ENCODE measurements at regions not wholly inside any gene's neighbourhood (a gene's known extent, or its start where the extent isn't known, plus 50 kb on each side); places are given as distances from the start of the nearest gene placed in this dataset.

DNA sequence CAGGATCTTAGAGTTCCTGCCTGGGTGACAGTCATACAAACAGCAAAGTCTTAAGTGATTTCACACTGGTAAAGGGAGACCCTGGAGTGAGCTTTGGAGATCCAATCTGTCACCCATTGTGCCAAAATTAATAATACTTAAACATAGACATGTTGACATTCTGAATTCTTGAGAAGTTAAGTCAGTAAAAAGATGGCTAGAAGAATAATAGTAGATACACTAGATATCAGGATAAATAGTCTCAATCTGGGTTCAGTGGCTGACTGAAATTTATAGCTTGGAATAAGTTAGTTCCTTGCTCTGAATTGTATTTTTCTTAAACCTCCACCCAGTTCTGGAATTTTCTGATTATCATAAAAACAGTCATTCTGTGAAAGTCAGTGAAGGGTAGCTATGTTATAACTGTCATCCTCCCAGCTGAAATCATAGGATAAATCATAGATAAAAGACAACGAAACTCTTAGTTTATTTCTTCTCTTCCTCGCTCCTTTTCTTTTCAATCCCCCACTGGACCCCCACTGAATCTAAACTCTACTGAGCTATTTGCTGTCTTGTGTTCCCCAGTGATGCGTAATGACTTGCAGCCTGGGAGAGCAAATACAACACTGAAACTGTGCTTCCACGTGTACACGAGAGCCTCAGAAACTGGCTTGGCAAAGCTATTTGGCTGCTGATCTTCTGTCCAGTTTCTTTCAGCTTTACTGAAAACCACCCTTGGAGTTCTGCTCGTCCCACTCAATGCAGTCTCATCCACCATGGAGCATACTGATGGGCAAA is 175.4 kb upstream of the TP63 start:
- no peak for DNase-seq

DNA sequence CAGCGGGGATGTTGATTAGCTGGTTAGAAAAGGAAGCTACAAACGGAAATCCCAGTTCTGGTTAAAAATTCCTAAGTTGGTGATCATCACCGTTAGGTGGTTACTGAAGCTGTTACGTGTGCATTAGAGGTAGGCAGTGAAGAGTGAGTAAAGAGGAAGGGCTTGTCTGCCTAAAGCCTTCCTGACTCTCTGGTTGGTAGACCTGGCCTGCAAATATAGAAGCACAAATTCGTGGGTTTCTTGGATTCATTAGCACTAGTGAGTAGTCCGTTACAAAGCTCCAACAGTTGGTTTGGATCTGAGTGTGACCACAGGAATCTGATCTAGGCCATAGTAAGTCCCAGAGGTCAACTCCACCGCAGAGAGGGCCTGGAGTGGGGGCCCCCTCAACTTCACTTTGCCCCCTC is 174.0 kb upstream of the TP63 start:
- no peak for DNase-seq

DNA sequence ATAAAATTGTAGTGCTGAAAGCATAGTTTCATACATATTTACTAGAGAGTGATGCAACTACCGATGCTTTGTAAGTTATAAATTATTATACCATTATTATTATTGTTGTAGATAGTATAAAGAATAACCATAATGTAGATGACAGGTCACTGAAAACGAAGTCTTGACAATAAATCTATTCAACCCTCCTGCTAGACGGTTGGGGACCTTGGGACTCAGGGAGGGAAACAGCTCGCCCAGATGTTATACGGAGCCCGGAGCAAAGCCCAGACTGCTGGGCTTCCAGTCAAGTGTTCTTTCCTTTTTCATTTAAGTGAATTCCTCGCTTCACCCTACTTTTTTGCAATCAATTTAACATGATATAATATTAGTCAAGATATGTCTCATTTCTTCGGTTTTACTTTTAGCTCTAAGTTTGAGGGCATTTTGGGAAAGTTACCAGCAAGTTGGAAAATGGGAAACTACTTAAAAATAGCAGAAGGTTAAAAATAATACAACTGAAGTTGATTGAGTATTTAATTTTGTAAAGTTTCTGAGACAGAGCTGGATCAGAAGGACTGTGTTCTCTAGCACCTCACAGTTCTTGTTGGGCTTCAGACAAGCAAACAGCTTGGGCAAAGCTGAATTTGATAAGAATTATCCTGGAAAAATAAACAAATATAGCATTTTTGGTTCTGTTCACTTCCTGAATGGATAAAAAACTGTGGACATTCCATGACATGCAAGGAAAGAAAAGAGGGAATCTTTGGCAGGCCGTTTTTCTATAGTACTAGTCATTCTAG is 173.4 kb upstream of the TP63 start:
- no peak for DNase-seq

DNA sequence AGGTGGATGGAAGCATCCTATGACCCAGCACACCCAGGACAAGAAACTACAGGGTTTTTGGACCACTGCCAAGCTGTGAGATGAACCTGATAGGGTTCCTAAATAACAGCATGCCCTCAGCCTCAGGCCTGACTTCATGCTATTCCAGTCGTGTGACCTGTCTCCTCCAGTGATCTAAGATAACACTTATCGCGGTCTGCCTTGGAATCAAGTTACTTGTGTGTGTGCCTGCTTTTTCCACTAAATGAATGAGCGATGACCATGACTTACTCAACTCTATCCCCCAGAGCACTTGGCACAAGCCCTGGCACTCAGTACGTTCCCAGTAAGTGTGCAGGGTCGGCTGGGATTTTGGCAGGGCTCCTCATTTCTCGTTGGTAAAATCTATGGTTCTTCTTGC is 172.7 kb upstream of the TP63 start:
- peak; percentile 39 for DNase-seq

DNA sequence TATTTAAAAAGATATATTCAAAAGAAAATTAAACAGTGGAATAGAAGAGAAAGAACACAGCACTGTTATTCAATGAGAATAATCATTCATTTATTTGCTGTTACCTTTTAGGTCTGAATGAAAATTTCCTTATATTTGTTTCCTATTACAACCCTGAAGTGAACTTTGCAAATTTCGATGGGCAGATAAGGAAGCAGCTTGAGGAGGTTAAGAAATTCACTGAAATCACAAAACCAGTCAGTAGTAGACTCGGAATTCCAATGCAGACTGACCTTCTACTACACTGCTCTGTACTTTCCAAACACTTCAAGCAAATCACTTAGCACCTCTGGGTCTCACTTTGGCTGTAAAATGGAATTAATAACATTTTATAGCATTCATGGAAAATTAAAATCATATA is 172.0 kb upstream of the TP63 start:
- no peak for DNase-seq

DNA sequence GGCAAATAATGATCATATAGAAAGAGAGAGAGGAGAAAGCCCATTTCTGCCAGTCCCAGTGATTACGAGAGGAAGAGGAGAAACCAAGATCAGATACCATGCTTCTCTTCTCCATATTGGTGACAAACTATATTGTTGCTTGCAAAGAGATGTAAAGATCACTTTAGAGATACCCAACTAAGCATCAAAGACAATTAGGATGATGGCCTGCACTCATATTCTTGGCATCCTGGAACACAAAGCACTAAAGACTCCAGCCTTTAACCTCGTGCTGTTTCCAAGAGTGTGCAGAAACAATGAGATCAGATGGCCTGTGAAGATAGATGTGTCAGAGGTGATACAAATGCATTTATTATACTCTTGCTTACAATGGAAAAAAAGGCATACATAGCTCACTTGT is 170.7 kb upstream of the TP63 start:
- DNase-seq, result peak; percentile 22

DNA sequence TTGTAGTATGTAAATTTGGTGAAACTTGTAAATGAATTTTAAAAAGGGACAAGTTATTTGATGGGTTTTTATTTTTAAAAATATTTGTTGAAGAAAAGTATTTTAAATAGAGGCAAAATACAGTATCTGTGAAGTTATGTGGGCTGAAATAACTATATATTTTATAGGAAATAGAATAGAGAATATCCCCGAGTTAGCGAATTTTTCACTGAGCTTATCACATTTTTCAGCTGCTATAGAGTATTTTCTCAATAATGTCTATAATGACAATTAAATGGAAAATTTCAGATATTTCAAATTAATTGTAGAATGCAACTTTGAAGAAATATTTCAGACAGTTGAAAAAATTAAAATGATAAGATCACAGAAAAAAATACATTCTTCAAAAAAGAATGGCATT is 166.4 kb upstream of the TP63 start:
- no peak for DNase-seq

DNA sequence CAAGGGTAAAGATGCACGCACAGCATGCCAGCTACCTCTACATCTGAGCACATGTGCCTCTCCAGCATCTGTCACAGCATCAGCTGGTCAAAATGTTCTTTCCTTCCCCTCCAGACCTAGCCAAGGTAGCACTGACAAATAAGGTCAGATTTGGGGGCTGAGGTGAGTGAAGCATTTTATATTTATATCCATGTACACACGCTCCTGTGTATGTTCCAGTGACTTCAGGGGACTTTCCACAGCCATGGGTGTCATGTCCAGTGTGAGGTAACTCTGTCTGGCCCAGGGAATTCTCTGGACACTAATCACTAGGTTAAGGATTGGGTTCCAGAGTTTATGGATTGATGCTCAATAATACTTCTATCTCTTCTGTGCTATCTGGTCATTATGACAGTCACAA is 165.2 kb upstream of the TP63 start:
- DNase-seq, result no peak

DNA sequence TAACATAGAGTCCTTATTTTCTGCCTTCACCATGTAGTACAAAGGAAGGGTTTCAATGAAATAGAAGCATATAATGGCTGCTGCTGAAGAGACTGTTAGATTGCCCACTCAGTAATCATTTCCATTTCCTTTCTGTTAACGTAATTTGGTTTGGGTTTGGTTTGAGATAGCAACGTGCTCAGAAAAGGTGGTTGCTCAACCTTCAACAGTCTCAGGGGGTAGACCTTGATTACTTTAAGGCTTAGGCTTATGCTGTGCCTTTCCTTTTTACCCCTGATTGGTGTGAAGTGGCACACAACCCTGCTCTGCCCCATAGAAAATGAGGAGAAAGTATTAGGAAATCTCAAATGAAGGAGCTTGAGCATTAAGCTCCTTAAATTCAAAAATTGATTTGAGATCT is 163.7 kb upstream of the TP63 start:
- no peak for DNase-seq

DNA sequence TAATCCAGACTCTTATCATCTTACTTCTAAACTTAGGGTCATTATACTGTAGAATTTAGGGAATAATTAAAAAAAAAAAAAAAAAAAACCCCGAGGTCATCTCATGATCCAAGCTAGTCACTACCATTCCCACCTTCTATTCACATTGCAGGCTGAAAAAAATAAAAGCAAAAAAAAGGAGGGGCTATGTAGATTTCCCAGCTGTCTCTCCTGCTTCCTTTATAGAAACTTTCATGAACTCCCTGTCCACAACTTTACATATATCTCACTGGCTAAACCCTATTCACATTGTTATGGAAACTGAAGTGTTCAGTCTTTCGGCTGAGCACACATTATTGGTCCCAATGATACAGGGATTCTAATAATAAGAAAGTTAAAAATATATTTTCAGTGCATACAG is 156.2 kb upstream of the TP63 start:
- no peak for DNase-seq

DNA sequence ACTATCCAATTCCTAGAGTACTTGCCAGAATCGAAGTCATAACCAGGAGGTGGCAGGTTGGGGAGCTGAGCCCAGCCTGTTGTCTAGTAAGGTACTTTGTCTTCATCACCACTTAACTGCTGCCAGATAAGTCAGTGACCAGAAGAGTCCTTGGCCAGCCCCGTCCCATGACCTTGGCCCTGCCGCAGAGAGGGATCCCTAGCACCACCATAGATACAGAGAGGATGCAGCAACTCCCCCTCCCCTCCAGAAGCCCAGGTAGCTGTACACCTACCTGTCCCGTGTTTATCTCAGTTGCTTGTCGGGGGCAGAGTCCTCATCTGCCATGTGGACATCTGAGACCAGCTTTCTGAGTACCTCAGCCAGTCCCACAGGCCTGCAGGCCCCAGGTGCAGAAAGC is 153.6 kb upstream of the TP63 start:
- no peak for DNase-seq

DNA sequence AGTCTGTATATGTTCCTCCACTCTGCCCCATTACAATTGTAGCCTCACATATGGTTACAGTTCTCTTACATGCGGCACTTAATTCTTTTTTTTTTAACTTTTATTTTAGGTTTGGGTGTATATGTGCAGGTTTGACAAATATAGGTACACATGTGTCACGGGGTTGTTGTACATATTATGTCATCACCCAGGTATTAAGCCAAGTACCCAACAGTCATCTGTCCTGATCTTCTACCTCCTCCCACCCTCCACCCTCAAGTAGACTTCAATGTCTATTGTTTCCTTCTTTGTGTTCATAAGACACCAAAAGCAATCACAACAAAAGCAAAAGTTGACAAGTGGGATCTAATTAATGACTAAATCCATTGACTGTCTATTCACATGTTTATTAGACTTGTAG is 144.6 kb upstream of the TP63 start:
- no peak for DNase-seq

DNA sequence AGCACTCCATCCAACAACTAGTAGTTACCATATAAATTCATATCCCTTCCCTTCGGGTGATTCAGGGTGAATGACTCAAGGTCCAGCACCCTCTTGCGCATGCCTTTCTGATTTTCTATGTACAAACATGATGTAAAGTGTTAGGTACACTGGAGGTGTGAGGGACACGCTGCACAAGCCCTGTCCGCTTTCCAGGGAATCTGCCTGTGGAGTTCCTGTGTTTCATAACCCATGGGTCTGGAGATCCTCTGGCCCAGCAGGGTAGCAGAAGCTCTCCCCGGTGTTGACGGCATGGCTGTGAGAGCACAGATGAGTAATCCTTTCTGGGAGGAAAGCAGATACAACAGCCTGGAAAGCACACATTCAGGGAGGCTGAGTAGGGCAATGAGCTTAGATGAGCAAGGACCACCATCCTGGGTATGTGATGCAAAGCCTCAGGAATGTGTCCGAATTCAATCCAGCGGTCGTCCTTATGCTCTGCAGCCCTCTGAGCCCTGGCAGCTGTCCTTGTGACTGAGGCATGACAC is 142.9 kb upstream of the TP63 start:
- DNase-seq, result no peak

DNA sequence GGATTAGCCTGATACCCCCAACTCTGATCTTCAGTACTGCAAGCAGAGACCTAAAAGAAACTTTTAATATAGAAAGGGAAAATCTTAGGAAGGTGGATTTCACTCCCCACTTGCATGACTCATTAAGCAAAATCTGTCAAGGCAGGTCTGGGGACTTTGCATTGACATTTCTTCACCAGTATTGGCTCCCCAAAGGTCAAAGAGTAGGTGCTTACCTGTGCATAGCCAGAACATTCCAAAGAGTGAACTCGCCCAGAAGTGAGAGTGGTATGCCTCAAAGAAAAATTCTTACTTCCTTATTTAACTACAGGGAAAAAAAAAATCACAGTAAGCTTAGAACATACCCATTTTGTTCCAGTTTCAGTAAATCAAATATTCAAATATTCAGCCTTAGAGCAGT is 140.9 kb upstream of the TP63 start:
- DNase-seq, result no peak

DNA sequence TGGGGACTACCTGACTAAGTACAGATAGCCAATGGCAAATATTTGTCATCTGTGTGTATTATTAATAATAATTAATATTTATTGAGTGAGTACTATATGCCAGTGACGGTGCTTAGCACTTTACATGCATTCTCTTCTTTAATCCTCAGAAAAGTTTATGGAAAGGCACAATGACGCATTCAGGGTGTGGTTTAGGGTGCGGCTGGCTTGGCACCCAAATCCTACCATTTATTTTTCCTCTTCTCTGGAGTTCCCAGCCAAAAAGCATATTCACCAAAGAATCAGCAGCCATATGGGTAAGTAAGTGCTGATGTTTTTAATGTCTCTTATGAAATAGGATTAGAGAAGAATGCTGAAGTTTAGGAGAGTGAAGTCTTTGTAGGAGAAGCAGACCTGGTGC is 140.4 kb upstream of the TP63 start:
- no peak for DNase-seq

DNA sequence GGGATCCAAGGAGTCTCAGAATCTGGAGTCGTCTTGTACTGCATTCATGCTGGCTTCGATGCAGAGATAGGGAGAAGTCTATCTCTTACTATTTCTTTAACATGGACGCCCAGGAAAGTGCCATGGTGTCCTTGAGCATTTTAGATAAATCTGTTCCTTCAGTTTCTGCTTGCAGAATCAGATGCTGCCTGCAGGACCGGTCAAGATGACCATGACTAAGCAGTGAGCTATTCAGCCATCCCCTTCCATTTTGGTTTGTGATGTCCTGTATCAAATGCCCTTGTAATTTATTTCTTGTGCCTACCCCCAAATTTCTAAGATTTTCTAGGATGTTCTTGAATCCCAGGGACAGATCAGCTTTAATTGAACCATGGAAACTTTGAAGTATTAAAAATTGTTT is 139.4 kb upstream of the TP63 start:
- DNase-seq, result no peak

DNA sequence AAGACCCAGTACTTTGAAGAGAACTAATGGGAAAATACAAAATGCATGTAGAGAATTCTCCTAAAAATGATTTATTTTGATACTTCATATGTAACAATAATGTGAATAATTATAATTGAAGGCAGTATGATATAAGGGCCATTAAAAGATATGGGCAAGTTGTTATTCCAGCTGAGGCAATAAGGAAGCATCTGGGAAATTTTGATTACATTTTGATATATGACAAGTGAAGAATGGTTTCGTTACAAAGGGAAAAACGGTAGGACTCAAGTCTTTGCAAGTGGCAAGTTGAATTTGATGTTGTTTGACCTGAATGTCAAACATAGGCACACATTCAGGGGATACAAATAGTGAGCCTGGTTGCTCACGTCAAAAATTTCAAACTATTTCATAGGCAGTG is 137.9 kb upstream of the TP63 start:
- no peak for DNase-seq

DNA sequence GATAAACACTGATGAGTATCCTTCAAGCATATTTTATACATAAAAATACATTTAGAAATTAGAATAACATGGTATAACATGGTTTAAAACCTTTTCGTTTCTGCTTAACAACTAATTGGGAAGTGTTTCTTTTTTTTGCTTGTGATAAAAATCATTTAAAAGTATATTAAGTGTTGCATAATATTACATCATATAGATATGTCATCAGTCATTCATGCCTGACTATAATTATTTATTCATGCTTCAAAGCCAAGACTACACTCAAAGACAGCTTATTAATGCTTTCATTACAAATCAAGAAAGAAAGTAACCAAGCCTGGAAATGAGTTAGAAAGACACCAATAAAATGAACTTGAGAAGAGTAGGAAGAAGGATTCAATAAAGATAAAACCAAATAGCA is 136.6 kb upstream of the TP63 start:
- no peak for DNase-seq

DNA sequence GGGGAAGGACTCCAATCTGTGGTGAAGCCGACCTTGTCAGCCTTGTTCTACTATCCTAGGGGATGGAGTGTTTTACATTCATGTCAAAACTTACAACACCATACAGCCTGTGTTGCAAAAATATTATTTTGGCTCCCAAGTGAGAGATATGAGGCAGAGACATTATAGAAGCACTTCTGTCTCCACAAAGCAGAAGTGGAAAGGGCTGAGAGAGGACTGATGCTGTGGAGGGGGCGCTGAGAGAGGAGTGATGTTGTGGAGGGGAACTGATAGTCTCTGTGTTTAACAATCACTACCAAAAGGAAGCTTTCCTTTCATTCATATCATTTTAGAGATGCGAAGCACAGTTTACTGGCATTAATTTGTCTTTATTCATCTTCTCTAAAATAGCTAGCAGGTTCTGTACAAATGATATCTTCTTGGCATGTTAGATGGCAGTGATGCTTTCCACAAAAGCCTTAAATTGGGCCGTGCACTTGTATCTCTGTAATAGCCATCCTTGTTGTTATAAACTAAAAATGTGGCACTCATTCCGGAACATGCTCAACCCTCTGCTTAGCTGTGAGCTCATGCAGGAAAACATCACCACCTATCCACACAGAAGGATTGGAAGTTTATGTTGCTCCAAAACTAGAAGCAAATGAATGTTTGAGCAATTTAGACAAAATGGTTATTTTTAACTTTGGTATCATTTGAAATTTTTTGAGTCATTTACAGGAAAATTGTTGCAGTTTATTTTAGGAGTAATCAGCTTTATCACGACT is 134.6 kb upstream of the TP63 start:
- no peak for DNase-seq

DNA sequence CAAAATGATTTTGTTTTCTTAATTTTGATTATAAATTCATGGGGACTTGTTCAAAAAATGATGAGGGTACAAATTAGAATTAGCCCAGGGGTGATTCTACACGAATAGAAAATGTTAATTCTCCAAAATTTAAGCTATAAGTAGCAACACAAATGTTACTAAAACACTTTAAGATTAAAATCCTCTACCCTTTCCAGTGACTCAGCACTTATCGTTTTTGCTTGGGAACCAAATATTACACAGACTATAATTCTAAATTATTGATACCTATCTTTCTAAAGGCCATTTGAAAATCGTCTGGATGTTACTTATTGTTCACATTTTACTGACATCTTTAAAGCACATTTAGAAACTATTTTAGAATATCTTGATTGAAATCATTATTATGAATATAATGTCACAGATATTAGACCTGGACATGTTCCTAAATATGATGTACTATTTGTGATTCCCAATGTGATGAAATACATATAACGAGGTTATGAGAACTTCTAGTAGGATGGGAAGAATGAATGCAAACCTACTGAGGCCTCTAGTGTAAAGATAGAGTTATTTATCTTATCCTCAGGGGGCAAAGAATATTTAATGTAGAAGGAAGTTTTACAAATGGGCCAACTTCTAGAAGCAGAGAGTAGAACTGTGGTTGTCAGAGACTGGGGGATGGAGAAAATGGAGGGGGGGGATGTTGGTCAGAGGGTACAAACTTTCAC is 132.0 kb upstream of the TP63 start:
- DNase-seq, result no peak

DNA sequence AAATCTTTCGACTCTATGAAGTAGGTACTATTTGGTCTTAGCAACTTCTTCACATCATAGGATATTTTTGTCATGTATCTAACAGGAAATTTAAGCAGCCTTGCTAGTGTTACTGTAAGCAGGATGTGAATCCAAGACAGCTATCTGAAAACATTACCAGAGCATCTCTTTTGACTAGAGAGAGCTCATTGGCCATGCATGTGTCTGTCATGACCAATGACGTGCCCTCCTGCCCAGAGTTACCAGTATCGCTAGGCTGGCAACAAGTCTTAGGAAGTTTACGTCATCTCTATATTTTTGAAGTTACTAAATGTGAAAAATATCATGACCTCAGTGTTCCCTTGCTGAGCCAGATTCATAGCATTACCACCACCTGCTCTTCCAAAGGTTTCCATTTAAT is 130.9 kb upstream of the TP63 start:
- DNase-seq, result no peak

DNA sequence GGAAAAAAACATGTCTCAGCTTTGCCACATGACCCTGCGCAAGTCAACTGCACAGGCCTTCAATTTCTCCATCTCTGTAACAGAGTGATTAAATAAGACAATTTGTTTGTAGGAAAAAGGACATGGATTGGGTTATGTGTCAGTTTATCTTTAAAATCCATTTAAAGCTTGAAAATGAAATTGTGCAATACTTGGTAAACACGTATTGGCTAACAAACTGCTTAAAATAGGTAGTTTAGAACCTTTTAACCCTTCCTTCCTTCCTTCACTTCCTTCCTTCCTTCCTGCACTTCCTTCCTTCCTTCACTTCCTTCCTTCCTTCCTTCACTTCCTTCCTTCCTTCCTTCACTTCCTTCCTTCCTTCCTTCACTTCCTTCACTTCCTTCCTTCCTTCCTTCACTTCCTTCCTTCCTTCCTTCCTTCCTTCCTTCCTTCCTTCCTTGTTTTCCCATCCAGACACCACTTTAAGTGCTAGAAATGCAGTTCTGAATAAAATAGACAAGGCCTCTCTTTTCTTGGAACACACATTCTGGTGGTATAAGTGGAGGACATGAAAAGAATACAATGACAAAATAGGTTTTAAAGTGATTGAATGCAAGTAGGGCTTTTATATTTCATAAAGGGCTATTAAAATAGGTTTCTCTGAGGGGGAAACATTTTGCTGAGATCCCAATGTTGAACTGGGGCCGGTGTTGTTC is 130.2 kb upstream of the TP63 start:
- DNase-seq, result no peak

All from NCI-H82 (cell line).